Liver (tissue), 8 donors: ENCODE measurements at regions not wholly inside any gene's neighbourhood (a gene's known extent, or its start where the extent isn't known, plus 50 kb on each side); places are given as distances from the start of the nearest gene placed in this dataset.

ENCODE experiments used
- DNase-seq: peaks from one replicate; pipeline ENCODE4 v3.0.0-alpha.2; 2017; ENCODE audit warnings: low spot score
- H3K27ac ChIP-seq, 2 donors: one replicate each; pipeline ENCODE4 v1.7.0; 2013; ENCODE audit warnings: inconsistent platforms in 2 of 2, low read length in 2 of 2, control low read depth in 1 of 2, low read depth in 1 of 2, mild to moderate bottlenecking in 1 of 2
- H3K27me3 ChIP-seq, 4 donors: one replicate each; pipeline versions ENCODE4 v1.6.1 to v1.7.0; 2013; ENCODE audit warnings: low read length in 3 of 4, inconsistent platforms in 1 of 4, mild to moderate bottlenecking in 1 of 4, moderate library complexity in 1 of 4; ENCODE audit not compliant: control insufficient read depth in 4 of 4, insufficient read depth in 4 of 4
- H3K36me3 ChIP-seq, 4 donors: one replicate each; pipeline versions ENCODE4 v1.6.1 to v1.7.0; 2013; ENCODE audit warnings: low read length in 3 of 4, mild to moderate bottlenecking in 3 of 4, low read depth in 1 of 4, moderate library complexity in 1 of 4; ENCODE audit not compliant: control insufficient read depth in 4 of 4, insufficient read depth in 3 of 4
- H3K4me1 ChIP-seq, 4 donors: one replicate each; pipeline versions ENCODE4 v1.6.1 to v1.7.0; 2013; ENCODE audit warnings: low read length in 3 of 4, mild to moderate bottlenecking in 3 of 4, moderate library complexity in 1 of 4; ENCODE audit not compliant: control insufficient read depth in 4 of 4, insufficient read depth in 4 of 4
- H3K4me3 ChIP-seq, 3 donors: one replicate each; pipeline versions ENCODE4 v1.6.1 to v1.7.0; 2013; ENCODE audit warnings: low read length in 3 of 3, control low read depth in 1 of 3, low read depth in 1 of 3, mild to moderate bottlenecking in 1 of 3
- H3K9ac ChIP-seq, 2 donors: one replicate each; pipeline ENCODE4 v1.7.0; 2013; ENCODE audit warnings: low read length in 2 of 2, mild to moderate bottlenecking in 2 of 2, moderate library complexity in 2 of 2, control low read depth in 1 of 2, low read depth in 1 of 2
- H3K9me3 ChIP-seq, 4 donors: one replicate each; pipeline versions ENCODE4 v1.6.1 to v1.7.0; 2013; ENCODE audit warnings: low read length in 3 of 4; ENCODE audit not compliant: control insufficient read depth in 4 of 4
- EGR1 ChIP-seq, 2 donors: IDR thresholded peaks; 2 replicates each; pipeline ENCODE4 v1.6.1; 2016 to 2018; ENCODE audit warnings: antibody characterized with exemption in 2 of 2, low read depth in 2 of 2
- FOXA1 ChIP-seq: IDR thresholded peaks from 2 replicates; pipeline ENCODE4 v1.6.1; 2016; ENCODE audit warnings: antibody characterized with exemption
- FOXA2 ChIP-seq: IDR thresholded peaks from 2 replicates; pipeline ENCODE4 v1.6.1; 2016; ENCODE audit warnings: antibody characterized with exemption
- GABPA ChIP-seq, 2 donors: IDR thresholded peaks in 1 of 2; conservative IDR thresholded peaks in 1 of 2; 2 replicates each; pipeline ENCODE4 v1.6.1; 2016; ENCODE audit warnings: antibody characterized with exemption in 2 of 2, mild to moderate bottlenecking in 1 of 2, moderate library complexity in 1 of 2
- HNF4A ChIP-seq, 2 donors: conservative IDR thresholded peaks; 2 replicates each; pipeline ENCODE4 v1.6.1; 2016; ENCODE audit warnings: antibody characterized with exemption in 2 of 2, mild to moderate bottlenecking in 2 of 2
- HNF4G ChIP-seq: IDR thresholded peaks from 2 replicates; pipeline ENCODE4 v1.6.1; 2016; ENCODE audit warnings: antibody characterized with exemption
- JUND ChIP-seq, 2 donors: IDR thresholded peaks; 2 replicates each; pipeline ENCODE4 v1.6.1; 2016; ENCODE audit warnings: antibody characterized with exemption in 2 of 2
- NR2F2 ChIP-seq: IDR thresholded peaks from 2 replicates; pipeline ENCODE4 v1.6.1; 2016; ENCODE audit warnings: antibody characterized with exemption
- RAD21 ChIP-seq, 2 donors: IDR thresholded peaks; 2 replicates each; pipeline ENCODE4 v1.6.1; 2016; ENCODE audit warnings: antibody characterized with exemption in 2 of 2, mild to moderate bottlenecking in 2 of 2
- RXRA ChIP-seq, 2 donors: IDR thresholded peaks; 2 replicates each; pipeline ENCODE4 v1.6.1; 2017 to 2018; ENCODE audit warnings: antibody characterized with exemption in 2 of 2, mild to moderate bottlenecking in 1 of 2
- SP1 ChIP-seq: IDR thresholded peaks from 2 replicates; pipeline ENCODE4 v1.6.1; 2018; ENCODE audit warnings: antibody characterized with exemption, mild to moderate bottlenecking
- TAF1 ChIP-seq: conservative IDR thresholded peaks from 2 replicates; pipeline ENCODE4 v1.6.1; 2016; ENCODE audit warnings: antibody characterized with exemption, mild to moderate bottlenecking
- YY1 ChIP-seq: IDR thresholded peaks from 2 replicates; pipeline ENCODE4 v1.6.1; 2016; ENCODE audit warnings: antibody characterized with exemption, mild to moderate bottlenecking
- WGBS: extraction: QIAGEN DNeasy Blood & Tissue Kit; methylation state at CpG from one replicate; pipeline ENCODE4 v1.1.7; 2013; 5-methylcytosine and 5-hydroxymethylcytosine counted together
- TF ChIP-seq, protein P1 (sequence below): IDR thresholded peaks from 2 replicates; pipeline ENCODE4 v1.6.1; 2016; ENCODE audit warnings: antibody characterized with exemption, mild to moderate bottlenecking
- TF ChIP-seq, protein P2 (sequence below): fragments of 150-350 bp; IDR thresholded peaks from 2 replicates; pipeline ENCODE4 v1.5.1; 2017; ENCODE audit warnings: improper control_type of control experiment, low read depth, low read length; ENCODE audit not compliant: missing input control
- TF ChIP-seq, protein P3 (sequence below): IDR thresholded peaks from 2 replicates; pipeline ENCODE4 v1.6.1; 2016; ENCODE audit warnings: antibody characterized with exemption
- TF ChIP-seq, protein P4 (sequence below): IDR thresholded peaks from 2 replicates; pipeline ENCODE4 v1.6.1; 2016; ENCODE audit warnings: antibody characterized with exemption
- TF ChIP-seq, protein P5 (sequence below): IDR thresholded peaks from 2 replicates; pipeline ENCODE4 v1.6.1; 2016; ENCODE audit warnings: antibody characterized with exemption
- donor health status: healthy.
- donor health status: healthy.
- donor health status: healthy.
- donor health status: healthy.
- donor health status: healthy.

DNA sequence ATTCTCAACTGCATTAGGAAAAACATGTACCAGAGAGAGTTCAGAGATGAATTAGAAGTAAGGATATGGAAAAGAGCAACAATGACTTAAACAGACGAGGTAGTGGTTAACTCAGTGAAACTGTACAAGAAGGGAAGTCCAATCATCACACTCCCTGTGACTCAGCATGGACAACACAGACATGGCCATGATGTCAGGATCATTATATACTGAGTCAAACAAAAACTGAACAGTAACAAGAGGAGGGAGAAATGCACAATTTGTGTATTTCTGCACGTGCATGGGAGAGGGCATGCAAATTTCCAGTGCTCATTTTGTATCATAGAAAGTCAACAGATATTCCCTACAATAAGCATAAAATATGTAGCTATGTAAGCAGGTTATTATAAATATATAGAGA is 1037.8 kb downstream of the BCL11B start:
- Histone ChIP-seq H3K27me3 (peaks cover 0 to 3% (median 0%) of the 10 kb centered on the region in 4 donors), H3K36me3 (no peaks in the 10 kb centered on the region), H3K4me1 (no peaks in the 10 kb centered on the region), H3K4me3 (no peak overlapping the region), H3K27ac (no peak overlapping the region), H3K9ac (no peak overlapping the region), H3K9me3 (no peaks in the 10 kb centered on the region)
- no peak for DNase-seq
- TF ChIP-seq HNF4G (no peak), GABPA (IDR thresholded peaks at IDR 0.05 in 1 of 2, conservative IDR thresholded peaks at IDR 0.05 in 1 of 2) (no peak), YY1 (no peak), NR2F2 (no peak), JUND (IDR thresholded peaks at IDR 0.05) (no peak), RXRA (IDR thresholded peaks at IDR 0.05) (no peak), HNF4A (conservative IDR thresholded peaks at IDR 0.05) (no peak), RAD21 (IDR thresholded peaks at IDR 0.05) (no peak)
- TF ChIP-seq, protein P1, sequence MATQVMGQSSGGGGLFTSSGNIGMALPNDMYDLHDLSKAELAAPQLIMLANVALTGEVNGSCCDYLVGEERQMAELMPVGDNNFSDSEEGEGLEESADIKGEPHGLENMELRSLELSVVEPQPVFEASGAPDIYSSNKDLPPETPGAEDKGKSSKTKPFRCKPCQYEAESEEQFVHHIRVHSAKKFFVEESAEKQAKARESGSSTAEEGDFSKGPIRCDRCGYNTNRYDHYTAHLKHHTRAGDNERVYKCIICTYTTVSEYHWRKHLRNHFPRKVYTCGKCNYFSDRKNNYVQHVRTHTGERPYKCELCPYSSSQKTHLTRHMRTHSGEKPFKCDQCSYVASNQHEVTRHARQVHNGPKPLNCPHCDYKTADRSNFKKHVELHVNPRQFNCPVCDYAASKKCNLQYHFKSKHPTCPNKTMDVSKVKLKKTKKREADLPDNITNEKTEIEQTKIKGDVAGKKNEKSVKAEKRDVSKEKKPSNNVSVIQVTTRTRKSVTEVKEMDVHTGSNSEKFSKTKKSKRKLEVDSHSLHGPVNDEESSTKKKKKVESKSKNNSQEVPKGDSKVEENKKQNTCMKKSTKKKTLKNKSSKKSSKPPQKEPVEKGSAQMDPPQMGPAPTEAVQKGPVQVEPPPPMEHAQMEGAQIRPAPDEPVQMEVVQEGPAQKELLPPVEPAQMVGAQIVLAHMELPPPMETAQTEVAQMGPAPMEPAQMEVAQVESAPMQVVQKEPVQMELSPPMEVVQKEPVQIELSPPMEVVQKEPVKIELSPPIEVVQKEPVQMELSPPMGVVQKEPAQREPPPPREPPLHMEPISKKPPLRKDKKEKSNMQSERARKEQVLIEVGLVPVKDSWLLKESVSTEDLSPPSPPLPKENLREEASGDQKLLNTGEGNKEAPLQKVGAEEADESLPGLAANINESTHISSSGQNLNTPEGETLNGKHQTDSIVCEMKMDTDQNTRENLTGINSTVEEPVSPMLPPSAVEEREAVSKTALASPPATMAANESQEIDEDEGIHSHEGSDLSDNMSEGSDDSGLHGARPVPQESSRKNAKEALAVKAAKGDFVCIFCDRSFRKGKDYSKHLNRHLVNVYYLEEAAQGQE, result no peak
- TF ChIP-seq, protein P2, sequence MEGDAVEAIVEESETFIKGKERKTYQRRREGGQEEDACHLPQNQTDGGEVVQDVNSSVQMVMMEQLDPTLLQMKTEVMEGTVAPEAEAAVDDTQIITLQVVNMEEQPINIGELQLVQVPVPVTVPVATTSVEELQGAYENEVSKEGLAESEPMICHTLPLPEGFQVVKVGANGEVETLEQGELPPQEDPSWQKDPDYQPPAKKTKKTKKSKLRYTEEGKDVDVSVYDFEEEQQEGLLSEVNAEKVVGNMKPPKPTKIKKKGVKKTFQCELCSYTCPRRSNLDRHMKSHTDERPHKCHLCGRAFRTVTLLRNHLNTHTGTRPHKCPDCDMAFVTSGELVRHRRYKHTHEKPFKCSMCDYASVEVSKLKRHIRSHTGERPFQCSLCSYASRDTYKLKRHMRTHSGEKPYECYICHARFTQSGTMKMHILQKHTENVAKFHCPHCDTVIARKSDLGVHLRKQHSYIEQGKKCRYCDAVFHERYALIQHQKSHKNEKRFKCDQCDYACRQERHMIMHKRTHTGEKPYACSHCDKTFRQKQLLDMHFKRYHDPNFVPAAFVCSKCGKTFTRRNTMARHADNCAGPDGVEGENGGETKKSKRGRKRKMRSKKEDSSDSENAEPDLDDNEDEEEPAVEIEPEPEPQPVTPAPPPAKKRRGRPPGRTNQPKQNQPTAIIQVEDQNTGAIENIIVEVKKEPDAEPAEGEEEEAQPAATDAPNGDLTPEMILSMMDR, result no peak
- 54% methylated on average over 2 of the region's 2 CpGs for WGBS

DNA sequence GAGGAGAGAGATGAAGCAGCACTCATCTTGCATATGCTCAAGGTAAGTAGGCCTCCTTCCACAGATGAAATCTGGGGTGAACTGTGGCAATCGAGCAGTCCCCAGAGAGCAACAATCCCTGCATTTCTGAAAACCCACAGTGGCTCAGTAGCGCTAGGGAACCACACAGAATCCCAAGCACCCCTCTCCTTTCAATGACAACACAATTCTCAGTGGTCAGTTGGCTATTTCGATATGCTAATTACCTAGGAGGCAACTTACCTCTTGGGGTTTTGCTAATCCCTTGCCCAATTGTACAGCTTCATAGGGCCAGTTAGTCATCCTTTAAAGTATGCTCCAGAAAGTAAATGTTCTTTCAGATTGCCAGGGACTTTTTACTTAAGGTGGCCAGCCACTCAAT is 1035.7 kb downstream of the BCL11B start:
- Histone ChIP-seq H3K36me3 (no peaks in the 10 kb centered on the region), H3K27ac (no peak overlapping the region), H3K9ac (no peak overlapping the region), H3K27me3 (peaks cover 0 to 3% (median 0%) of the 10 kb centered on the region in 4 donors), H3K4me1 (no peaks in the 10 kb centered on the region), H3K9me3 (no peaks in the 10 kb centered on the region), H3K4me3 (no peak overlapping the region)
- TF ChIP-seq, protein P3, sequence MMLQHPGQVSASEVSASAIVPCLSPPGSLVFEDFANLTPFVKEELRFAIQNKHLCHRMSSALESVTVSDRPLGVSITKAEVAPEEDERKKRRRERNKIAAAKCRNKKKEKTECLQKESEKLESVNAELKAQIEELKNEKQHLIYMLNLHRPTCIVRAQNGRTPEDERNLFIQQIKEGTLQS, result no peak
- TF ChIP-seq, protein P4, sequence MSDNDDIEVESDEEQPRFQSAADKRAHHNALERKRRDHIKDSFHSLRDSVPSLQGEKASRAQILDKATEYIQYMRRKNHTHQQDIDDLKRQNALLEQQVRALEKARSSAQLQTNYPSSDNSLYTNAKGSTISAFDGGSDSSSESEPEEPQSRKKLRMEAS, result no peak
- no peak for TF ChIP-seq JUND (IDR thresholded peaks at IDR 0.05)
- TF ChIP-seq, protein P1, result no peak
- TF ChIP-seq FOXA2, result no peak
- TF ChIP-seq GABPA (IDR thresholded peaks at IDR 0.05 in 1 of 2, conservative IDR thresholded peaks at IDR 0.05 in 1 of 2), result no peak
- TF ChIP-seq RAD21 (IDR thresholded peaks at IDR 0.05), result no peak
- TF ChIP-seq TAF1, result no peak
- no peak for TF ChIP-seq YY1
- TF ChIP-seq EGR1 (IDR thresholded peaks at IDR 0.05; ENCODE audit: low read depth in 2 of 2), result no peak
- no peak for TF ChIP-seq HNF4A (conservative IDR thresholded peaks at IDR 0.05)
- TF ChIP-seq RXRA (IDR thresholded peaks at IDR 0.05), result no peak
- TF ChIP-seq, protein P5, sequence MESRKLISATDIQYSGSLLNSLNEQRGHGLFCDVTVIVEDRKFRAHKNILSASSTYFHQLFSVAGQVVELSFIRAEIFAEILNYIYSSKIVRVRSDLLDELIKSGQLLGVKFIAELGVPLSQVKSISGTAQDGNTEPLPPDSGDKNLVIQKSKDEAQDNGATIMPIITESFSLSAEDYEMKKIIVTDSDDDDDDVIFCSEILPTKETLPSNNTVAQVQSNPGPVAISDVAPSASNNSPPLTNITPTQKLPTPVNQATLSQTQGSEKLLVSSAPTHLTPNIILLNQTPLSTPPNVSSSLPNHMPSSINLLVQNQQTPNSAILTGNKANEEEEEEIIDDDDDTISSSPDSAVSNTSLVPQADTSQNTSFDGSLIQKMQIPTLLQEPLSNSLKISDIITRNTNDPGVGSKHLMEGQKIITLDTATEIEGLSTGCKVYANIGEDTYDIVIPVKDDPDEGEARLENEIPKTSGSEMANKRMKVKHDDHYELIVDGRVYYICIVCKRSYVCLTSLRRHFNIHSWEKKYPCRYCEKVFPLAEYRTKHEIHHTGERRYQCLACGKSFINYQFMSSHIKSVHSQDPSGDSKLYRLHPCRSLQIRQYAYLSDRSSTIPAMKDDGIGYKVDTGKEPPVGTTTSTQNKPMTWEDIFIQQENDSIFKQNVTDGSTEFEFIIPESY, result no peak
- TF ChIP-seq NR2F2, result no peak
- TF ChIP-seq HNF4G, result no peak
- TF ChIP-seq, protein P2, result no peak
- TF ChIP-seq FOXA1, result no peak
- TF ChIP-seq SP1, result no peak
- DNase-seq, result no peak
- 77% methylated on average over 3 of the region's 3 CpGs for WGBS
